ENCODE measurements at regions not wholly inside any gene's neighbourhood (a gene's known extent, or its start where the extent isn't known, plus 50 kb on each side); places are given as distances from the start of the nearest gene placed in this dataset.
"Not testable (repeated sequence)": the region's sequence is repeated elsewhere in the genome, so short reads cannot be mapped to it uniquely, and the experiment has no call there.

GRCh38 chr1:29583727-29584126 is 347.4 kb downstream of the PTPRU start:
- no peak for DNase-seq

- no peak for DNase-seq
Measured at GRCh38 chr1:29581256-29581655, 344.9 kb downstream of the PTPRU start.

GRCh38 chr1:29579821-29580425 is 343.6 kb downstream of the PTPRU start:
- DNase-seq, result no peak

- DNase-seq, result no peak
Measured at GRCh38 chr1:29577512-29577911, 341.2 kb downstream of the PTPRU start.

GRCh38 chr1:29576510-29576909 is 340.2 kb downstream of the PTPRU start:
- no peak for DNase-seq

- no peak for DNase-seq
Measured at GRCh38 chr1:29575826-29576225, 339.5 kb downstream of the PTPRU start.

- DNase-seq, result no peak
Measured at GRCh38 chr1:29575277-29575676, 339.0 kb downstream of the PTPRU start.

- no peak for DNase-seq
Measured at GRCh38 chr1:29574871-29575270, 338.5 kb downstream of the PTPRU start.

- DNase-seq, result no peak
Measured at GRCh38 chr1:29569971-29570634, 333.8 kb downstream of the PTPRU start.

GRCh38 chr1:29567257-29567656 is 330.9 kb downstream of the PTPRU start:
- no peak for DNase-seq

GRCh38 chr1:29565490-29565889 is 329.2 kb downstream of the PTPRU start:
- DNase-seq, result no peak

GRCh38 chr1:29563571-29563970 is 327.2 kb downstream of the PTPRU start:
- no peak for DNase-seq

- DNase-seq, result no peak
Measured at GRCh38 chr1:29563092-29563491, 326.8 kb downstream of the PTPRU start.

- DNase-seq, result no peak
Measured at GRCh38 chr1:29559056-29559455, 322.7 kb downstream of the PTPRU start.

- DNase-seq, result no peak
Measured at GRCh38 chr1:29557701-29558600, 321.6 kb downstream of the PTPRU start.

GRCh38 chr1:29557066-29557465 is 320.7 kb downstream of the PTPRU start:
- no peak for DNase-seq

GRCh38 chr1:29556657-29557056 is 320.3 kb downstream of the PTPRU start:
- no peak for DNase-seq

- no peak for DNase-seq
Measured at GRCh38 chr1:29555043-29555620, 318.8 kb downstream of the PTPRU start.

- no peak for DNase-seq
Measured at GRCh38 chr1:29554208-29554778, 318.0 kb downstream of the PTPRU start.

GRCh38 chr1:29551123-29551936 is 315.0 kb downstream of the PTPRU start:
- no peak for DNase-seq

- no peak for DNase-seq
Measured at GRCh38 chr1:29550119-29550841, 314.0 kb downstream of the PTPRU start.

- not testable (repeated sequence) for DNase-seq
Measured at GRCh38 chr1:29549728-29550118, 313.4 kb downstream of the PTPRU start.

All from GDM1 (cell line).